K562 (cell line): ENCODE measurements at regions not wholly inside any gene's neighbourhood (a gene's known extent, or its start where the extent isn't known, plus 50 kb on each side); places are given as distances from the start of the nearest gene placed in this dataset.
A peak's percentile ranks its signal among the peaks of the same experiment; 100 is the strongest.

Experiments used
- ATAC-seq: fragments of 200-7000 bp; cut with Tn5 transposase; 3 replicates; pipeline ENCODE4 v1.9.1; 2020; ENCODE audit warnings: moderate library complexity
- BruUV-seq: library from RNA; stranded (reverse); fragments of 400-500 nt; replicated peaks from 2 replicates; lab custom pipeline; 2021; lab: Mats Ljungman, UMichigan
- CTCF ChIA-PET: fragments of 300-600 bp; formaldehyde crosslinking; extraction: SDS; loops from one replicate; lab custom pipeline; 2021; ENCODE audit warnings: low intra/inter-chr PET ratio; lab: Yijun Ruan, JAX
- POLR2A ChIA-PET: fragments of 300-600, 350-650 bp; sonication (Branson Sonifier 250); formaldehyde crosslinking; extraction: SDS; loops from one replicate; lab custom pipeline; 2021; ENCODE audit warnings: antibody characterized with exemption, inconsistent platforms; lab: Yijun Ruan, JAX
- DNase-seq, 4 experiments: peaks; one replicate each; pipeline versions ENCODE4 v3.0.0 to v3.0.0-alpha.2; 2011 to 2018; ENCODE audit warnings: low spot score in 3 of 4, mixed read lengths in 3 of 4; ENCODE audit errors: extremely low read depth in 1 of 4
- FAIRE-seq: peaks from 2 replicates; lab custom pipeline; 2011; peaks lifted over from hg19 to GRCh38; lab: Jason Lieb, UNC
- H2AFZ ChIP-seq: 2 replicates; pipeline ENCODE4 v1.6.0; 2011; ENCODE audit warnings: low read depth, low read length, control low read depth, inconsistent platforms
- H3K27ac ChIP-seq: fragments of 200-600 bp; 3 replicates; pipeline ENCODE4 v1.8.0; 2011; ENCODE audit warnings: low read depth, mild to moderate bottlenecking, control low read depth, inconsistent platforms, low read length, moderate library complexity, mixed read lengths; ENCODE audit errors: extremely low read depth
- H3K27me3 ChIP-seq, 2 experiments: fragments of 300-600 bp in 1 of 2; 2 replicates in 1 of 2; 3 replicates in 1 of 2; pipeline versions ENCODE4 v1.6.0 to v1.8.0; 2011; ENCODE audit warnings: inconsistent platforms in 2 of 2, low read length in 2 of 2, mild to moderate bottlenecking in 1 of 2, mixed read lengths in 1 of 2, moderate library complexity in 1 of 2; ENCODE audit not compliant: control insufficient read depth in 2 of 2, insufficient read depth in 2 of 2
- H3K36me3 ChIP-seq: fragments of 300-600 bp; 3 replicates; pipeline ENCODE4 v1.8.0; 2011; ENCODE audit warnings: mild to moderate bottlenecking, low read length, inconsistent platforms; ENCODE audit not compliant: control insufficient read depth, insufficient read depth
- H3K4me1 ChIP-seq, 2 experiments: fragments of 200-600 bp in 1 of 2; replicated peaks in 1 of 2; 2 replicates in 1 of 2; 3 replicates in 1 of 2; pipeline versions ENCODE4 v1.5.1 to v1.8.0; 2011; ENCODE audit warnings: inconsistent platforms in 2 of 2, low read length in 2 of 2, mild to moderate bottlenecking in 1 of 2, mixed read lengths in 1 of 2, moderate library complexity in 1 of 2; ENCODE audit not compliant: control insufficient read depth in 2 of 2, insufficient read depth in 2 of 2
- H3K4me2 ChIP-seq: 2 replicates; pipeline ENCODE4 v1.6.1; 2011; ENCODE audit warnings: low read length, control low read depth, inconsistent platforms, mixed read lengths; ENCODE audit not compliant: insufficient read depth
- H3K4me3 ChIP-seq: fragments of 200-600 bp; sonication (generic), shearing (Covaris generic); 2 replicates; pipeline ENCODE4 v1.5.1; 2016; ENCODE audit warnings: control low read depth, inconsistent platforms
- H3K79me2 ChIP-seq: fragments of 200-600 bp; 3 replicates; pipeline ENCODE4 v1.8.0; 2011; ENCODE audit warnings: low read length, inconsistent platforms; ENCODE audit not compliant: control insufficient read depth, insufficient read depth
- H3K9ac ChIP-seq, 2 experiments: 2 replicates each; pipeline versions ENCODE4 v1.6.0 to v1.6.1; 2011; ENCODE audit warnings: low read depth in 2 of 2, low read length in 2 of 2, control low read depth in 1 of 2, inconsistent platforms in 1 of 2, mild to moderate bottlenecking in 1 of 2, mixed read lengths in 1 of 2; ENCODE audit not compliant: insufficient read depth in 1 of 2
- H3K9me1 ChIP-seq: one replicate; pipeline ENCODE4 v1.6.0; 2011; ENCODE audit warnings: inconsistent platforms, mild to moderate bottlenecking, low read length, moderate library complexity; ENCODE audit not compliant: control insufficient read depth, insufficient read depth
- H3K9me3 ChIP-seq: replicated peaks from 2 replicates; pipeline ENCODE4 v1.5.1; 2011; ENCODE audit warnings: low read depth, low read length, inconsistent platforms; ENCODE audit not compliant: control insufficient read depth, insufficient read depth
- H4K20me1 ChIP-seq: replicated peaks from 2 replicates; pipeline ENCODE4 v1.6.1; 2011; ENCODE audit warnings: low read length, inconsistent platforms, mixed read lengths; ENCODE audit not compliant: control insufficient read depth, insufficient read depth
- C11orf30 ChIP-seq: fragments of 450-650 bp; IDR thresholded peaks from 2 replicates; pipeline ENCODE4 v1.6.1; 2016; ENCODE audit warnings: low read depth, mild to moderate bottlenecking
- CAMTA2 ChIP-seq: fragments of 250-450 bp; sonication (Bioruptor Pico); conservative IDR thresholded peaks from 2 replicates; pipeline ENCODE4 v1.5.1; 2022
- CEBPG ChIP-seq, 3 experiments: fragments of 200-800 bp in 1 of 3; sonication (Bioruptor generic) in 1 of 3; sonication (generic) in 1 of 3; formaldehyde crosslinking in 1 of 3; IDR thresholded peaks in 2 of 3; conservative IDR thresholded peaks in 1 of 3; 2 replicates each; pipeline versions ENCODE4 v1.6.1 to v1.8.0; 2016 to 2022; ENCODE audit warnings: missing compliant biosample characterization in 2 of 3, missing genetic modification characterization in 2 of 3, mild to moderate bottlenecking in 1 of 3, missing genetic modification reagents in 1 of 3
- GATA2 ChIP-seq: sonication (generic); formaldehyde crosslinking; IDR thresholded peaks from 2 replicates; pipeline ENCODE4 v1.4.0; 2020; ENCODE audit warnings: mild to moderate bottlenecking, missing genetic modification reagents
- HMG20A ChIP-seq: fragments of 450-650 bp; formaldehyde crosslinking; conservative IDR thresholded peaks from 2 replicates; pipeline ENCODE4 v1.4.0; 2020; ENCODE audit warnings: mild to moderate bottlenecking, mixed read lengths
- MAFF ChIP-seq: IDR thresholded peaks from 2 replicates; pipeline ENCODE4 v1.6.1; 2012; ENCODE audit warnings: low read length, improper control_type of control experiment
- MAFG ChIP-seq: fragments of 450-650 bp; conservative IDR thresholded peaks from 2 replicates; pipeline ENCODE4 v1.6.1; 2016; ENCODE audit warnings: missing genetic modification characterization, missing compliant biosample characterization
- NFE2 ChIP-seq: IDR thresholded peaks from 2 replicates; pipeline ENCODE4 v1.6.1; 2014; ENCODE audit warnings: antibody characterized with exemption, low read depth
- NFE2L1 ChIP-seq: fragments of 450-650 bp; IDR thresholded peaks from 2 replicates; pipeline ENCODE4 v1.6.1; 2016; ENCODE audit warnings: missing genetic modification characterization, low read depth, mild to moderate bottlenecking, missing compliant biosample characterization, moderate library complexity, borderline replicate concordance
- RAD21 ChIP-seq, 2 experiments: fragments of 250-450 bp in 1 of 2; fragments of 450-650 bp in 1 of 2; sonication (Bioruptor Pico) in 1 of 2; formaldehyde crosslinking in 1 of 2; IDR thresholded peaks in 1 of 2; conservative IDR thresholded peaks in 1 of 2; 2 replicates each; pipeline versions ENCODE4 v1.4.0 to v1.8.0; 2020 to 2022; ENCODE audit warnings: mild to moderate bottlenecking in 2 of 2, moderate library complexity in 1 of 2
- TAF15 ChIP-seq: fragments of 200-400 bp; formaldehyde crosslinking; IDR thresholded peaks from 2 replicates; pipeline ENCODE4 v1.6.1; 2017; ENCODE audit warnings: mild to moderate bottlenecking, low read depth, low read length, moderate library complexity
- ZNF316 ChIP-seq: fragments of 450-650 bp; IDR thresholded peaks from 2 replicates; pipeline ENCODE4 v1.6.1; 2016
- WGBS: fragments of 100-300 bp; shearing (Covaris generic); methylation state at CpG from one replicate; pipeline ENCODE4 v1.1.6; 2016; ENCODE audit warnings: low coverage, mixed read lengths; ENCODE audit not compliant: insufficient coverage; ENCODE audit errors: missing lambda C conversion rate; 5-methylcytosine and 5-hydroxymethylcytosine counted together
- in situ Hi-C: fragments of 300-500 bp; cut with MboI; formaldehyde crosslinking; loops from 4 replicates; pipeline ENCODE4 v1.15.0; 2018; ENCODE audit warnings: inconsistent platforms, mixed read lengths
- intact Hi-C: fragments of 100-400 bp; cut with micrococcal nuclease; formaldehyde crosslinking; loops from 2 replicates; pipeline ENCODE4 v1.14.2; 2022
- TF ChIP-seq, protein P1 (sequence below): sonication (generic); formaldehyde crosslinking; IDR thresholded peaks from 2 replicates; pipeline ENCODE4 v1.8.0; 2022; ENCODE audit warnings: missing genetic modification reagents, mild to moderate bottlenecking, borderline replicate concordance

DNA sequence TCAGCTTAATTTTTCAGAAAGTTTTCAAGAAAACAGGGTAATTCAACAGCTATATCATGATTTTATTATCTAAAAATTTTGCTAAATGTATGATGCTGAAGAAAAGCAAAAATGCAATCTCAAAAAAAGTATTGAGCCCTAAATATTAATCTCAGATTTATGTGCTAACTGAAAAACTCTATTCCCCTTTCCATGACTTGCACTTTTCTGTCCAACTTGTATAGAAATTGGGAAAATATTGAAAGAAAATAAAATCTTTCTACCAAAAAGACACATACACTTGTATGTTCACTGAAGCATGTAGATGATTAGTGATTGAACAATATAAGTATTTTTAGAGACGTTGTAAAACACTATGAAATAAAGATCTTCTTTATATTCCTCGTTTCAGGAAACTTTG lies 368.0 kb upstream of the ATXN7L3B start:
- FAIRE-seq (no peak), ATAC-seq (no peak), DNase-seq (no peak)
- ChIA-PET POLR2A (no interaction called here), CTCF (interaction anchor here (0.7 kb wide), 1 partner anchor 1763 kb away, joined by 4 read pairs; no protein-coding TSS in a partner anchor)
- Histone ChIP-seq H3K4me3 (peak overlapping the region; percentile 69; the same call in 1 of the 2 replicates), H3K36me3 (no peaks in the 10 kb centered on the region), H4K20me1 (no peaks in the 10 kb centered on the region), H2AFZ (peak overlapping the region; percentile 6; the same call in 1 of the 2 replicates), H3K9me3 (no peaks in the 10 kb centered on the region; the same call in 1 of the 2 replicates), H3K79me2 (peaks cover 64% of the 10 kb centered on the region), H3K27ac (peak overlapping the region; percentile 91; the same call in 2 of the 3 replicates), H3K4me2 (no peak overlapping the region), H3K4me1 (peaks cover 6 to 10% of the 10 kb centered on the region in 2 experiments; a peak in 4 of 5 replicates), H3K9me1 (no peaks in the 10 kb centered on the region), H3K9ac (peak overlapping the region in 1 of 2 experiments; percentile 83; a peak in 2 of 4 replicates), H3K27me3 (no peaks in the 10 kb centered on the region)
- WGBS = 29% methylated on average over 2 of the region's 2 CpGs
- TF ChIP-seq CAMTA2 (CRISPR knock-in tag) (no peak), MAFG (tag) (peak; percentile 78), MAFF (peak; percentile 25; the same call in 1 of the 2 replicates), TAF15 (no peak), GATA2 (no peak), NFE2L1 (tag) (peak; percentile 66; the same call in 1 of the 2 replicates), C11orf30 (peak; percentile 69), HMG20A (CRISPR knock-in tag) (no peak), CEBPG (CRISPR knock-in tag; IDR thresholded peaks at IDR 0.05) (no peak), CEBPG (tag; conservative IDR thresholded peaks at IDR 0.05 in 1 of 2, IDR thresholded peaks at IDR 0.05 in 1 of 2) (no peak), RAD21 (CRISPR knock-in tag; conservative IDR thresholded peaks at IDR 0.05 in 1 of 2, IDR thresholded peaks at IDR 0.05 in 1 of 2) (no peak), ZNF316 (peak; percentile 77), NFE2 (peak; percentile 55)
- TF ChIP-seq, protein P1, sequence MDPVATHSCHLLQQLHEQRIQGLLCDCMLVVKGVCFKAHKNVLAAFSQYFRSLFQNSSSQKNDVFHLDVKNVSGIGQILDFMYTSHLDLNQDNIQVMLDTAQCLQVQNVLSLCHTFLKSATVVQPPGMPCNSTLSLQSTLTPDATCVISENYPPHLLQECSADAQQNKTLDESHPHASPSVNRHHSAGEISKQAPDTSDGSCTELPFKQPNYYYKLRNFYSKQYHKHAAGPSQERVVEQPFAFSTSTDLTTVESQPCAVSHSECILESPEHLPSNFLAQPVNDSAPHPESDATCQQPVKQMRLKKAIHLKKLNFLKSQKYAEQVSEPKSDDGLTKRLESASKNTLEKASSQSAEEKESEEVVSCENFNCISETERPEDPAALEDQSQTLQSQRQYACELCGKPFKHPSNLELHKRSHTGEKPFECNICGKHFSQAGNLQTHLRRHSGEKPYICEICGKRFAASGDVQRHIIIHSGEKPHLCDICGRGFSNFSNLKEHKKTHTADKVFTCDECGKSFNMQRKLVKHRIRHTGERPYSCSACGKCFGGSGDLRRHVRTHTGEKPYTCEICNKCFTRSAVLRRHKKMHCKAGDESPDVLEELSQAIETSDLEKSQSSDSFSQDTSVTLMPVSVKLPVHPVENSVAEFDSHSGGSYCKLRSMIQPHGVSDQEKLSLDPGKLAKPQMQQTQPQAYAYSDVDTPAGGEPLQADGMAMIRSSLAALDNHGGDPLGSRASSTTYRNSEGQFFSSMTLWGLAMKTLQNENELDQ (CRISPR knock-in tag) = no peak
- in situ Hi-C loops (no loop called here), intact Hi-C loops (loop anchor here (2.0 kb wide), 1 partner anchor 123 kb away; no protein-coding TSS in a partner anchor)
- BruUV-seq = TSS peak; percentile 34
